Adrenal gland (tissue), 9 donors: ENCODE measurements at regions not wholly inside any gene's neighbourhood (a gene's known extent, or its start where the extent isn't known, plus 50 kb on each side); places are given as distances from the start of the nearest gene placed in this dataset.

Source experiments
- DNase-seq, 7 donors: peaks; one replicate each; pipeline ENCODE4 v3.0.0-alpha.2; 2019 to 2020
- H3K27ac ChIP-seq, 5 donors: fragments of 200-600 bp; sonication (generic) in 4 of 5; 1 replicate in 3 of 5; 2 replicates in 2 of 5; pipeline versions ENCODE4 v1.5.1 to v1.8.0; 2016 to 2020; ENCODE audit warnings: mild to moderate bottlenecking in 1 of 5
- H3K27me3 ChIP-seq: fragments of 200-600 bp; 2 replicates; pipeline ENCODE4 v1.8.0; 2021
- H3K36me3 ChIP-seq, 2 donors: fragments of 200-600 bp; replicated peaks in 1 of 2; 1 replicate in 1 of 2; 2 replicates in 1 of 2; pipeline versions ENCODE4 v1.5.1 to v1.8.0; 2018 to 2022
- H3K4me1 ChIP-seq, 2 donors: fragments of 200-600 bp; replicated peaks in 1 of 2; 1 replicate in 1 of 2; 2 replicates in 1 of 2; pipeline versions ENCODE4 v1.5.1 to v1.8.0; 2018 to 2021
- H3K4me3 ChIP-seq, 4 donors: fragments of 200-600 bp; sonication (generic) in 3 of 4; one replicate each; pipeline ENCODE4 v1.5.1; 2016 to 2018
- H3K9me3 ChIP-seq, 3 donors: fragments of 200-600 bp; sonication (generic) in 1 of 3; replicated peaks in 1 of 3; 1 replicate in 2 of 3; 2 replicates in 1 of 3; pipeline versions ENCODE4 v1.5.1 to v1.8.0; 2016 to 2021
- CTCF ChIP-seq, 6 experiments: fragments of 450-650 bp in 4 of 6; fragments of 200-600 bp in 2 of 6; sonication (generic) in 1 of 6; IDR thresholded peaks; 1 replicate in 5 of 6; 2 replicates in 1 of 6; pipeline versions ENCODE4 v1.5.1 to v1.8.0; 2016 to 2021; ENCODE audit warnings: antibody characterized with exemption in 6 of 6, mild to moderate bottlenecking in 2 of 6, moderate library complexity in 1 of 6
- POLR2A ChIP-seq, 2 donors: fragments of 450-650 bp; IDR thresholded peaks; one replicate each; pipeline ENCODE4 v1.6.1; 2017; ENCODE audit warnings: antibody characterized with exemption in 2 of 2, mild to moderate bottlenecking in 2 of 2, moderate library complexity in 1 of 2
- WGBS, 4 donors: extraction: QIAGEN DNeasy Blood & Tissue Kit in 2 of 4; methylation state at CpG; one replicate each; pipeline versions ENCODE4 v1.1.5 to v1.1.7; 2013 to 2017; 5-methylcytosine and 5-hydroxymethylcytosine counted together
- intact Hi-C, 2 donors: fragments of 100-400 bp; cut with DNase I; formaldehyde crosslinking; loops; one replicate each; pipeline versions ENCODE4 v1.14.1 to v1.15.0; 2022 to 2023
- donor health status: healthy with polysubstance abuse.
- donor health status: Bipolar disorder and iron deficiency.
- donor health status: DM: yes; HTN: yes; CAD: no.
- donor health status: DM: no; HTN: no; CAD: no.
- donor health status: DM: no; HTN: no; CAD: no.

- H3K36me3 ChIP-seq, result no peaks in the 10 kb centered on the region
- DNase-seq, result no peak
- no peak overlapping the region for H3K27ac ChIP-seq
- H3K27me3 ChIP-seq, result no peaks in the 10 kb centered on the region
- 83 to 92% (median 85%) methylated on average over 1 of the region's 1 CpG for WGBS, 4 donors
- no peaks in the 10 kb centered on the region for H3K9me3 ChIP-seq
- TF ChIP-seq CTCF (IDR thresholded peaks at IDR 0.05) (no peak), POLR2A (IDR thresholded peaks at IDR 0.05) (no peak)
- H3K4me1 ChIP-seq, result no peaks in the 10 kb centered on the region
- H3K4me3 ChIP-seq, result no peak overlapping the region
- intact Hi-C loops, result no loop called here
Measured at GRCh38 chr3:147843331-147843730, 434.2 kb downstream of the ZIC1 start.

GRCh38 chr3:147846293-147846692 is 437.1 kb downstream of the ZIC1 start:
- no peak for TF ChIP-seq POLR2A (IDR thresholded peaks at IDR 0.05)
- TF ChIP-seq CTCF (IDR thresholded peaks at IDR 0.05), result no peak
- WGBS, 4 donors, result 73 to 89% (median 87%) methylated on average over 4 of the region's 4 CpGs
- intact Hi-C loops, result no loop called here
- no peaks in the 10 kb centered on the region for H3K4me1 ChIP-seq
- H3K9me3 ChIP-seq, result no peaks in the 10 kb centered on the region
- DNase-seq, result no peak
- H3K4me3 ChIP-seq, result no peak overlapping the region
- H3K27me3 ChIP-seq, result no peaks in the 10 kb centered on the region
- H3K36me3 ChIP-seq, result no peaks in the 10 kb centered on the region
- no peak overlapping the region for H3K27ac ChIP-seq

GRCh38 chr3:147846854-147847478 is 437.8 kb downstream of the ZIC1 start:
- H3K4me1 ChIP-seq, result no peaks in the 10 kb centered on the region
- TF ChIP-seq POLR2A (IDR thresholded peaks at IDR 0.05) (no peak), CTCF (IDR thresholded peaks at IDR 0.05) (no peak)
- intact Hi-C loops, result no loop called here
- 77 to 88% (median 81%) methylated on average over 3 of the region's 3 CpGs for WGBS, 4 donors
- no peak overlapping the region for H3K4me3 ChIP-seq
- no peak for DNase-seq
- H3K9me3 ChIP-seq, result no peaks in the 10 kb centered on the region
- no peaks in the 10 kb centered on the region for H3K36me3 ChIP-seq
- no peaks in the 10 kb centered on the region for H3K27me3 ChIP-seq
- H3K27ac ChIP-seq, result no peak overlapping the region

GRCh38 chr3:147851062-147851461 is 441.9 kb downstream of the ZIC1 start:
- H3K4me3 ChIP-seq, result no peak overlapping the region
- no peaks in the 10 kb centered on the region for H3K27me3 ChIP-seq
- H3K9me3 ChIP-seq, result no peaks in the 10 kb centered on the region
- no peak for DNase-seq
- H3K36me3 ChIP-seq, result no peaks in the 10 kb centered on the region
- intact Hi-C loops, result no loop called here
- H3K27ac ChIP-seq, result no peak overlapping the region
- no peak for TF ChIP-seq CTCF (IDR thresholded peaks at IDR 0.05)
- no peak for TF ChIP-seq POLR2A (IDR thresholded peaks at IDR 0.05)
- H3K4me1 ChIP-seq, result no peaks in the 10 kb centered on the region
